ENCODE measurements at regions not wholly inside any gene's neighbourhood (a gene's known extent, or its start where the extent isn't known, plus 50 kb on each side); places are given as distances from the start of the nearest gene placed in this dataset.

- no peak for DNase-seq
These were observed 140.7 kb downstream of the KCTD12 start for GRCh38 chr13:76745261-76746200.

- peak; percentile 7 for DNase-seq
These were observed 144.6 kb downstream of the KCTD12 start for GRCh38 chr13:76741624-76742023.

GRCh38 chr13:76741046-76741445 lies 145.2 kb downstream of the KCTD12 start:
- DNase-seq, result no peak

GRCh38 chr13:76738616-76739015 lies 147.6 kb downstream of the KCTD12 start:
- no peak for DNase-seq

GRCh38 chr13:76737526-76737925 lies 148.7 kb downstream of the KCTD12 start:
- no peak for DNase-seq

GRCh38 chr13:76735641-76736040 lies 150.6 kb downstream of the KCTD12 start:
- no peak for DNase-seq

GRCh38 chr13:76733671-76734070 lies 152.5 kb downstream of the KCTD12 start:
- DNase-seq, result peak; percentile 50

GRCh38 chr13:76732367-76732766 lies 153.8 kb downstream of the KCTD12 start:
- no peak for DNase-seq

GRCh38 chr13:76730220-76730619 lies 156.0 kb downstream of the KCTD12 start:
- no peak for DNase-seq

- no peak for DNase-seq
These were observed 156.5 kb downstream of the KCTD12 start for GRCh38 chr13:76729691-76730090.

- no peak for DNase-seq
These were observed 160.3 kb downstream of the KCTD12 start for GRCh38 chr13:76725896-76726295.

- DNase-seq, result peak; percentile 24
These were observed 161.0 kb downstream of the KCTD12 start for GRCh38 chr13:76725211-76725610.

- no peak for DNase-seq
These were observed 161.8 kb downstream of the KCTD12 start for GRCh38 chr13:76724421-76724820.

GRCh38 chr13:76723551-76724232 lies 162.5 kb downstream of the KCTD12 start:
- DNase-seq, result peak; percentile 90

- no peak for DNase-seq
These were observed 163.4 kb downstream of the KCTD12 start for GRCh38 chr13:76722782-76723181.

- DNase-seq, result no peak
These were observed 165.4 kb downstream of the KCTD12 start for GRCh38 chr13:76720821-76721220.

- no peak for DNase-seq
These were observed 165.8 kb downstream of the KCTD12 start for GRCh38 chr13:76720416-76720815.

- no peak for DNase-seq
These were observed 166.2 kb downstream of the KCTD12 start for GRCh38 chr13:76719955-76720354.

- peak; percentile 54 for DNase-seq
These were observed 169.1 kb downstream of the KCTD12 start for GRCh38 chr13:76717092-76717491.

- peak; percentile 71 for DNase-seq
These were observed 170.6 kb downstream of the KCTD12 start for GRCh38 chr13:76715621-76716020.

- DNase-seq, result no peak
These were observed 171.1 kb downstream of the KCTD12 start for GRCh38 chr13:76715075-76715474.

GRCh38 chr13:76713280-76713679 lies 172.9 kb downstream of the KCTD12 start:
- no peak for DNase-seq

- peak; percentile 93 for DNase-seq
These were observed 174.5 kb downstream of the KCTD12 start for GRCh38 chr13:76711550-76712182.

- DNase-seq, result peak; percentile 16
These were observed 176.4 kb downstream of the KCTD12 start for GRCh38 chr13:76709851-76710250.

Measured in fibroblast of skin of right quadriceps (primary cell).